ENCODE measurements at regions not wholly inside any gene's neighbourhood (a gene's known extent, or its start where the extent isn't known, plus 50 kb on each side); places are given as distances from the start of the nearest gene placed in this dataset.

DNA sequence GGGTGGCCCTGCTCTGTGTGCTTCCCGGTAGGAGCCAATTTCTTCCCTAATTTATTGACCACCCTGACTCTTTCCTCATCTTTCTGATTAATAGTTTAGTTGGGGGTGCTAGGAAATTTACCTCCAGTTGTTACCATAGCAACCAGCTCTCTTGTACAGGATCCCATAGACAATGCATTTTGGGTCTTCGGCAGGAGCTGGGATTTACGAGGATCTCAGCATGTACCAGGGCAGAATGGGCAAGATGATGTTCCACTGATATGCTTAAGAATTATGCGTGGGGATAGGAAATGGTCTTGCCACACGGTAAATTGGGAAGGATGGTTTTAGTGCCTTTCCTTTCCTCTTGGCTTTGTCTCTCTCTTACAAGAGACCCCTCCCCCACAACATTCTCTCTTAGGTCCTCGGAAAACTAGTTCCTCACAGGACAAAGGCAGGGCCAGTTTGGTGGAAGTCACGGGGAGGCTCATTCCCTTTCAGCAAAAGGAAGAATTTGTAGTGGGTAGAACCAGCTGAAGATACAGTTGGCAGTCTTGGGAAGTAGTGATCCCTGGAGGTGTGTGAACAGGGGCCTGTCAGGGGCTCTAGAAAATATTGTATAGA lies 133.4 kb upstream of the SHB start:
- peaks cover 15% of the 10 kb centered on the region for H3K27me3 Mint-ChIP-seq (ENCODE audit: insufficient read depth, low read depth, poor library complexity)
- Histone ChIP-seq H3K9me2 (ENCODE audit: insufficient read depth) (no peaks in the 10 kb centered on the region), H2AFZ (no peak overlapping the region; the same call in 1 of the 2 replicates), H3K36me3 (ENCODE audit: insufficient read depth) (no peaks in the 10 kb centered on the region), H3K27me3 (ENCODE audit: insufficient read depth) (peaks cover 17% of the 10 kb centered on the region), H3K27ac (ENCODE audit: low read depth) (no peak overlapping the region), H3K4me1 (ENCODE audit: insufficient read depth) (peaks cover 9% of the 10 kb centered on the region), H3K4me3 (no peak overlapping the region), H4K20me1 (replicated peaks; ENCODE audit: insufficient read depth) (no peaks in the 10 kb centered on the region), H3F3A (replicated peaks; ENCODE audit: low read depth) (no peaks in the 10 kb centered on the region), H3K4me2 (peak overlapping the region; percentile 55), H3K79me2 (replicated peaks; ENCODE audit: insufficient read depth) (no peaks in the 10 kb centered on the region)
- H3K9me3 Mint-ChIP-seq: peaks cover 9% of the 10 kb centered on the region
- H3K4me3 Mint-ChIP-seq: no peak overlapping the region
- no peak for TF ChIP-seq POLR2AphosphoS5 (IDR thresholded peaks at IDR 0.05; ENCODE audit: low read depth)
- TF ChIP-seq CREB1 (CRISPR knock-in tag; IDR thresholded peaks at IDR 0.05; ENCODE audit: low read depth): no peak
- no peak for TF ChIP-seq ZNF331 (CRISPR knock-in tag; IDR thresholded peaks at IDR 0.05; ENCODE audit: low read depth)
- no peak for TF ChIP-seq EZH2 (IDR thresholded peaks at IDR 0.05; ENCODE audit: low read depth, unreplicated experiment)
- DNase-seq (ENCODE audit: low spot score) (peak; percentile 71), ATAC-seq (peak; percentile 68)
- peaks cover 24% of the 10 kb centered on the region for H3K4me1 Mint-ChIP-seq
- 0 out of 3 replicates have a peak, but pooled peaks cover 3% of the 10 kb centered on the region for H3K36me3 Mint-ChIP-seq (ENCODE audit: low read depth)
- no peak overlapping the region for H3K27ac Mint-ChIP-seq

DNA sequence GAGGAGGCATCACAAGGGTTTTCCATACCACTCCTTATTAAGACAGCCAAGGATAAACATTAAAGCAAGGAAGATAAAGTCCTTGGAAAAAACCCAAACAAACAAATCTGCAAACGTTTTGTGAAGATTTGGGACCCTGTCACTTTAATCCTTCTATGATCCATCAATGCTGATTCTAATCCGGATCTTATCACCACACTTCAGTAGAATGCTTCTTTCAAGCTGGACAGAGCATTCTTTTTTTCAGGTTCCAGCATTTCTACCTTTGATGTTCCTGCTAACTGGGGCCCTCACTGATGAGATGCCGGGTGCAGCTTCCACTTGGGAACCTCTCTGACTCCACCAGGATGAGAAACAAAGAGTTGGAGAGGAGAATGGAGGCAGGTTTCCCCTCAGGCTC lies 132.8 kb upstream of the SHB start:
- TF ChIP-seq, protein P1, sequence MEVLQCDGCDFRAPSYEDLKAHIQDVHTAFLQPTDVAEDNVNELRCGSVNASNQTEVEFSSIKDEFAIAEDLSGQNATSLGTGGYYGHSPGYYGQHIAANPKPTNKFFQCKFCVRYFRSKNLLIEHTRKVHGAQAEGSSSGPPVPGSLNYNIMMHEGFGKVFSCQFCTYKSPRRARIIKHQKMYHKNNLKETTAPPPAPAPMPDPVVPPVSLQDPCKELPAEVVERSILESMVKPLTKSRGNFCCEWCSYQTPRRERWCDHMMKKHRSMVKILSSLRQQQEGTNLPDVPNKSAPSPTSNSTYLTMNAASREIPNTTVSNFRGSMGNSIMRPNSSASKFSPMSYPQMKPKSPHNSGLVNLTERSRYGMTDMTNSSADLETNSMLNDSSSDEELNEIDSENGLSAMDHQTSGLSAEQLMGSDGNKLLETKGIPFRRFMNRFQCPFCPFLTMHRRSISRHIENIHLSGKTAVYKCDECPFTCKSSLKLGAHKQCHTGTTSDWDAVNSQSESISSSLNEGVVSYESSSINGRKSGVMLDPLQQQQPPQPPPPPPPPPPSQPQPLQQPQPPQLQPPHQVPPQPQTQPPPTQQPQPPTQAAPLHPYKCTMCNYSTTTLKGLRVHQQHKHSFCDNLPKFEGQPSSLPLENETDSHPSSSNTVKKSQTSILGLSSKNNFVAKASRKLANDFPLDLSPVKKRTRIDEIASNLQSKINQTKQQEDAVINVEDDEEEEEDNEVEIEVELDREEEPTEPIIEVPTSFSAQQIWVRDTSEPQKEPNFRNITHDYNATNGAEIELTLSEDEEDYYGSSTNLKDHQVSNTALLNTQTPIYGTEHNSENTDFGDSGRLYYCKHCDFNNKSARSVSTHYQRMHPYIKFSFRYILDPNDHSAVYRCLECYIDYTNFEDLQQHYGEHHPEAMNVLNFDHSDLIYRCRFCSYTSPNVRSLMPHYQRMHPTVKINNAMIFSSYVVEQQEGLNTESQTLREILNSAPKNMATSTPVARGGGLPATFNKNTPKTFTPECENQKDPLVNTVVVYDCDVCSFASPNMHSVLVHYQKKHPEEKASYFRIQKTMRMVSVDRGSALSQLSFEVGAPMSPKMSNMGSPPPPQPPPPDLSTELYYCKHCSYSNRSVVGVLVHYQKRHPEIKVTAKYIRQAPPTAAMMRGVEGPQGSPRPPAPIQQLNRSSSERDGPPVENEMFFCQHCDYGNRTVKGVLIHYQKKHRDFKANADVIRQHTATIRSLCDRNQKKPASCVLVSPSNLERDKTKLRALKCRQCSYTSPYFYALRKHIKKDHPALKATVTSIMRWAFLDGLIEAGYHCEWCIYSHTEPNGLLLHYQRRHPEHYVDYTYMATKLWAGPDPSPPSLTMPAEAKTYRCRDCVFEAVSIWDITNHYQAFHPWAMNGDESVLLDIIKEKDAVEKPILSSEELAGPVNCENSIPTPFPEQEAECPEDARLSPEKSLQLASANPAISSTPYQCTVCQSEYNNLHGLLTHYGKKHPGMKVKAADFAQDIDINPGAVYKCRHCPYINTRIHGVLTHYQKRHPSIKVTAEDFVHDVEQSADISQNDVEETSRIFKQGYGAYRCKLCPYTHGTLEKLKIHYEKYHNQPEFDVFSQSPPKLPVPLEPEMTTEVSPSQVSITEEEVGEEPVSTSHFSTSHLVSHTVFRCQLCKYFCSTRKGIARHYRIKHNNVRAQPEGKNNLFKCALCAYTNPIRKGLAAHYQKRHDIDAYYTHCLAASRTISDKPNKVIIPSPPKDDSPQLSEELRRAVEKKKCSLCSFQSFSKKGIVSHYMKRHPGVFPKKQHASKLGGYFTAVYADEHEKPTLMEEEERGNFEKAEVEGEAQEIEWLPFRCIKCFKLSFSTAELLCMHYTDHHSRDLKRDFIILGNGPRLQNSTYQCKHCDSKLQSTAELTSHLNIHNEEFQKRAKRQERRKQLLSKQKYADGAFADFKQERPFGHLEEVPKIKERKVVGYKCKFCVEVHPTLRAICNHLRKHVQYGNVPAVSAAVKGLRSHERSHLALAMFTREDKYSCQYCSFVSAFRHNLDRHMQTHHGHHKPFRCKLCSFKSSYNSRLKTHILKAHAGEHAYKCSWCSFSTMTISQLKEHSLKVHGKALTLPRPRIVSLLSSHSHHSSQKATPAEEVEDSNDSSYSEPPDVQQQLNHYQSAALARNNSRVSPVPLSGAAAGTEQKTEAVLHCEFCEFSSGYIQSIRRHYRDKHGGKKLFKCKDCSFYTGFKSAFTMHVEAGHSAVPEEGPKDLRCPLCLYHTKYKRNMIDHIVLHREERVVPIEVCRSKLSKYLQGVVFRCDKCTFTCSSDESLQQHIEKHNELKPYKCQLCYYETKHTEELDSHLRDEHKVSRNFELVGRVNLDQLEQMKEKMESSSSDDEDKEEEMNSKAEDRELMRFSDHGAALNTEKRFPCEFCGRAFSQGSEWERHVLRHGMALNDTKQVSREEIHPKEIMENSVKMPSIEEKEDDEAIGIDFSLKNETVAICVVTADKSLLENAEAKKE (CRISPR knock-in tag; IDR thresholded peaks at IDR 0.05): no peak
- TF ChIP-seq JUNB (IDR thresholded peaks at IDR 0.05; ENCODE audit: unreplicated experiment): no peak
- no peak for TF ChIP-seq NANOG (IDR thresholded peaks at IDR 0.05; ENCODE audit: borderline replicate concordance)
- TF ChIP-seq, protein P2, sequence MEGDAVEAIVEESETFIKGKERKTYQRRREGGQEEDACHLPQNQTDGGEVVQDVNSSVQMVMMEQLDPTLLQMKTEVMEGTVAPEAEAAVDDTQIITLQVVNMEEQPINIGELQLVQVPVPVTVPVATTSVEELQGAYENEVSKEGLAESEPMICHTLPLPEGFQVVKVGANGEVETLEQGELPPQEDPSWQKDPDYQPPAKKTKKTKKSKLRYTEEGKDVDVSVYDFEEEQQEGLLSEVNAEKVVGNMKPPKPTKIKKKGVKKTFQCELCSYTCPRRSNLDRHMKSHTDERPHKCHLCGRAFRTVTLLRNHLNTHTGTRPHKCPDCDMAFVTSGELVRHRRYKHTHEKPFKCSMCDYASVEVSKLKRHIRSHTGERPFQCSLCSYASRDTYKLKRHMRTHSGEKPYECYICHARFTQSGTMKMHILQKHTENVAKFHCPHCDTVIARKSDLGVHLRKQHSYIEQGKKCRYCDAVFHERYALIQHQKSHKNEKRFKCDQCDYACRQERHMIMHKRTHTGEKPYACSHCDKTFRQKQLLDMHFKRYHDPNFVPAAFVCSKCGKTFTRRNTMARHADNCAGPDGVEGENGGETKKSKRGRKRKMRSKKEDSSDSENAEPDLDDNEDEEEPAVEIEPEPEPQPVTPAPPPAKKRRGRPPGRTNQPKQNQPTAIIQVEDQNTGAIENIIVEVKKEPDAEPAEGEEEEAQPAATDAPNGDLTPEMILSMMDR (conservative IDR thresholded peaks at IDR 0.05; ENCODE audit: low read depth in 2 of 2): no peak
- no peak for TF ChIP-seq EZH2 (IDR thresholded peaks at IDR 0.05; ENCODE audit: low read depth, unreplicated experiment)
- no peak for TF ChIP-seq STAT1 (IDR thresholded peaks at IDR 0.05; ENCODE audit: unreplicated experiment)
- no peak for TF ChIP-seq POLR2AphosphoS5 (IDR thresholded peaks at IDR 0.05; ENCODE audit: low read depth)
- Mint-ChIP-seq H3K27ac (no peak overlapping the region), H3K36me3 (ENCODE audit: low read depth) (0 out of 3 replicates have a peak, but pooled peaks cover 3% of the 10 kb centered on the region), H3K4me3 (no peak overlapping the region), H3K9me3 (peaks cover 8% of the 10 kb centered on the region; the same call in 2 of the 3 replicates), H3K27me3 (ENCODE audit: insufficient read depth, low read depth, poor library complexity) (peaks cover 15% of the 10 kb centered on the region), H3K4me1 (peaks cover 24% of the 10 kb centered on the region)
- peaks cover 9% of the 10 kb centered on the region for H3K4me1 ChIP-seq (ENCODE audit: insufficient read depth)
- no peak overlapping the region for H3K27ac ChIP-seq (ENCODE audit: low read depth)
- no peaks in the 10 kb centered on the region for H3F3A ChIP-seq (replicated peaks; ENCODE audit: low read depth)
- H3K9me2 ChIP-seq (ENCODE audit: insufficient read depth): no peaks in the 10 kb centered on the region
- H3K79me2 ChIP-seq (replicated peaks; ENCODE audit: insufficient read depth): no peaks in the 10 kb centered on the region
- peaks cover 12% of the 10 kb centered on the region; the same call in 1 of the 2 replicates for H3K27me3 ChIP-seq (ENCODE audit: insufficient read depth)
- no peak overlapping the region for H3K4me3 ChIP-seq
- DNase-seq (ENCODE audit: low spot score): no peak
- no peak for ATAC-seq
- no peaks in the 10 kb centered on the region for H3K36me3 ChIP-seq (ENCODE audit: insufficient read depth)
- H3K4me2 ChIP-seq: no peak overlapping the region
- H2AFZ ChIP-seq: no peak overlapping the region
- H4K20me1 ChIP-seq (replicated peaks; ENCODE audit: insufficient read depth): no peaks in the 10 kb centered on the region

Measured in GM23338 (cell line).